Ishikawa (cell line): ENCODE measurements at regions not wholly inside any gene's neighbourhood (a gene's known extent, or its start where the extent isn't known, plus 50 kb on each side); places are given as distances from the start of the nearest gene placed in this dataset.

ENCODE experiments used
- CREB1 ChIP-seq: IDR thresholded peaks from 2 replicates; pipeline ENCODE4 v1.6.1; 2012; ENCODE audit warnings: low read depth
- EGR1 ChIP-seq: IDR thresholded peaks from 2 replicates; pipeline ENCODE4 v1.6.1; 2012
- EP300 ChIP-seq: IDR thresholded peaks from 2 replicates; pipeline ENCODE4 v1.6.1; 2012; ENCODE audit warnings: borderline replicate concordance
- FOXM1 ChIP-seq: IDR thresholded peaks from 2 replicates; pipeline ENCODE4 v1.6.1; 2012; ENCODE audit warnings: low read depth, borderline replicate concordance
- MAX ChIP-seq: IDR thresholded peaks from 2 replicates; pipeline ENCODE4 v1.6.1; 2012
- RAD21 ChIP-seq: IDR thresholded peaks from 2 replicates; pipeline ENCODE4 v1.6.1; 2012; ENCODE audit warnings: low read depth
- REST ChIP-seq: IDR thresholded peaks from 2 replicates; pipeline ENCODE4 v1.6.1; 2012; ENCODE audit warnings: low read depth, mild to moderate bottlenecking
- TAF1 ChIP-seq: IDR thresholded peaks from 2 replicates; pipeline ENCODE4 v1.6.1; 2012; ENCODE audit warnings: low read depth, mild to moderate bottlenecking
- TCF12 ChIP-seq: IDR thresholded peaks from 2 replicates; pipeline ENCODE4 v1.6.1; 2012; ENCODE audit warnings: low read depth
- YY1 ChIP-seq: IDR thresholded peaks from 2 replicates; pipeline ENCODE4 v1.6.1; 2012; ENCODE audit warnings: low read depth
- TF ChIP-seq, protein P1 (sequence below): IDR thresholded peaks from 2 replicates; pipeline ENCODE4 v1.6.1; 2012

DNA sequence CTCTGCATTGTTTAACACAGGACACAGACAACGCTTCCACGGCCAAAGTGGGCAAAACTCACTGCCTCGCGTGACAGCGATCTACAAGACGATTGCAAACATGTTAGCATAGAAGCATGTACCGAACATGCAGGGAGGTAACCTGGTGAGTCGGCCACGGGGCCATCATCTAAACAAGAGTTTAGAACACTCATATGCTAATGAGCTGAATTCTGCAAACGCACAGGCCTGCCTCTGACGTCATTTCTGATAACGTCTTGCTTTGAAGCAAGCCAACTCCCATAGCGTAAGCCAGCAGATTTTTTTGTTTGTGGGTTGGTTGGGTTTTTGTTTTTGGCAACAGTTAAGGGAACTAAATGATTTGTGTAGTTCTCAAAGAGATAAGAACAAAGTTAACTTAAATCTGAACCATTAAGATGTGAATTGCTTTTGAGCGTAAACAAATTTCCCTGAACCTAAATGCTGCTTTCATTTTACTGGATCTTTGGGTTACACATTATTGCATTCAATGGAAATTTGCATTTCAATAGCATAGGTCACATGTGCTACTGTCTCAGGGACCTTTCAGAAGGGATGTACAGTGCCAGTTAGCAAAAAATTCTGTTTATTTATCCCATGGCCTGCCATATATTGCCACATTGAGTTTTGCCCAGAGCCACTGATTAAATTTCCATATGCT, 184.5 kb upstream of the PDE10A start:
- TF ChIP-seq CREB1: no peak
- TF ChIP-seq RAD21: no peak
- no peak for TF ChIP-seq EP300
- no peak for TF ChIP-seq EGR1
- TF ChIP-seq REST: no peak
- no peak for TF ChIP-seq TCF12
- TF ChIP-seq YY1: no peak
- no peak for TF ChIP-seq MAX
- no peak for TF ChIP-seq FOXM1
- TF ChIP-seq, protein P1, sequence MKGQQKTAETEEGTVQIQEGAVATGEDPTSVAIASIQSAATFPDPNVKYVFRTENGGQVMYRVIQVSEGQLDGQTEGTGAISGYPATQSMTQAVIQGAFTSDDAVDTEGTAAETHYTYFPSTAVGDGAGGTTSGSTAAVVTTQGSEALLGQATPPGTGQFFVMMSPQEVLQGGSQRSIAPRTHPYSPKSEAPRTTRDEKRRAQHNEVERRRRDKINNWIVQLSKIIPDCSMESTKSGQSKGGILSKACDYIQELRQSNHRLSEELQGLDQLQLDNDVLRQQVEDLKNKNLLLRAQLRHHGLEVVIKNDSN: no peak
- TF ChIP-seq TAF1: no peak
